ENCODE measurements at regions not wholly inside any gene's neighbourhood (a gene's known extent, or its start where the extent isn't known, plus 50 kb on each side); places are given as distances from the start of the nearest gene placed in this dataset.

DNA sequence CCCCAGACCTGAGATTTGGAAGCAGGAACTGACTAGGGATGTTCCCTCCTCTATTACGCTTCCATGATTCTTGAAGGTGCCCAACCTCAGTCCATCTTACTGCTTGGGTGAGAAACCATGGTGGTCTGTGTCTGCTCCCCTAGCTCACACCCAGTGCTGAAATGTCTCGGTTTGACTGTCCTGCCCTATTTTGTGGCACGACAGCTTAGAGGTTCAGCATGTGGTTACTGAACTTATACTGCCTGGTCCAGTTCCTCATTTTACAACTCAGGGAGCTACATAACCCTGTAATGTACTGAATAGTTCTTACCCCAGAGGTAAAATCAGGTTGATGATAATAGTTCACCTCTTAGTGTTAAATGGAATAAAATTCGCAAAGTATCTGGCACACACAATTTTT, 203.1 kb downstream of the RBM46 start:
- TF ChIP-seq, protein P1, sequence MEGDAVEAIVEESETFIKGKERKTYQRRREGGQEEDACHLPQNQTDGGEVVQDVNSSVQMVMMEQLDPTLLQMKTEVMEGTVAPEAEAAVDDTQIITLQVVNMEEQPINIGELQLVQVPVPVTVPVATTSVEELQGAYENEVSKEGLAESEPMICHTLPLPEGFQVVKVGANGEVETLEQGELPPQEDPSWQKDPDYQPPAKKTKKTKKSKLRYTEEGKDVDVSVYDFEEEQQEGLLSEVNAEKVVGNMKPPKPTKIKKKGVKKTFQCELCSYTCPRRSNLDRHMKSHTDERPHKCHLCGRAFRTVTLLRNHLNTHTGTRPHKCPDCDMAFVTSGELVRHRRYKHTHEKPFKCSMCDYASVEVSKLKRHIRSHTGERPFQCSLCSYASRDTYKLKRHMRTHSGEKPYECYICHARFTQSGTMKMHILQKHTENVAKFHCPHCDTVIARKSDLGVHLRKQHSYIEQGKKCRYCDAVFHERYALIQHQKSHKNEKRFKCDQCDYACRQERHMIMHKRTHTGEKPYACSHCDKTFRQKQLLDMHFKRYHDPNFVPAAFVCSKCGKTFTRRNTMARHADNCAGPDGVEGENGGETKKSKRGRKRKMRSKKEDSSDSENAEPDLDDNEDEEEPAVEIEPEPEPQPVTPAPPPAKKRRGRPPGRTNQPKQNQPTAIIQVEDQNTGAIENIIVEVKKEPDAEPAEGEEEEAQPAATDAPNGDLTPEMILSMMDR (conservative IDR thresholded peaks at IDR 0.05 in 1 of 2, IDR thresholded peaks at IDR 0.05 in 1 of 2; ENCODE audit: extremely low read depth in 1 of 2, insufficient read depth in 1 of 2, low read depth in 1 of 2, low read length in 2 of 2), result no peak
- TF ChIP-seq EZH2 (IDR thresholded peaks at IDR 0.05; ENCODE audit: borderline replicate concordance, low read length), result no peak
